DND-41 (cell line): ENCODE measurements at regions not wholly inside any gene's neighbourhood (a gene's known extent, or its start where the extent isn't known, plus 50 kb on each side); places are given as distances from the start of the nearest gene placed in this dataset.

Experiments
- ATAC-seq: fragments of 200-7000 bp; cut with Tn5 transposase; 3 replicates; pipeline ENCODE4 v1.9.1; 2021; ENCODE audit warnings: low read depth; ENCODE audit not compliant: insufficient read depth
- DNase-seq: peaks from one replicate; pipeline ENCODE4 v3.0.0-alpha.2; 2020
- H2AFZ ChIP-seq: 2 replicates; pipeline ENCODE4 v1.6.0; 2012; ENCODE audit warnings: low read depth, low read length
- H3K27ac ChIP-seq: 2 replicates; pipeline ENCODE4 v1.5.1; 2012; ENCODE audit warnings: low read length, inconsistent platforms
- H3K27me3 ChIP-seq: fragments of 200-600 bp; sonication (generic); 2 replicates; pipeline ENCODE4 v1.6.0; 2012; ENCODE audit warnings: low read length, mild to moderate bottlenecking, inconsistent platforms; ENCODE audit not compliant: insufficient read depth, poor library complexity
- H3K36me3 ChIP-seq: 2 replicates; pipeline ENCODE4 v1.5.1; 2012; ENCODE audit warnings: low read length, inconsistent platforms; ENCODE audit not compliant: insufficient read depth
- H3K4me1 ChIP-seq: 2 replicates; pipeline ENCODE4 v1.5.1; 2012; ENCODE audit warnings: mild to moderate bottlenecking, low read length; ENCODE audit not compliant: insufficient read depth
- H3K4me2 ChIP-seq: 2 replicates; pipeline ENCODE4 v1.6.0; 2012; ENCODE audit warnings: mild to moderate bottlenecking, moderate library complexity, low read length, inconsistent platforms; ENCODE audit not compliant: insufficient read depth
- H3K4me3 ChIP-seq, 2 experiments: fragments of 200-600 bp in 1 of 2; shearing (Covaris generic) in 1 of 2; 2 replicates each; pipeline ENCODE4 v1.5.1; 2012 to 2016; ENCODE audit warnings: inconsistent platforms in 2 of 2, low read length in 2 of 2, mild to moderate bottlenecking in 2 of 2, low read depth in 1 of 2, moderate library complexity in 1 of 2
- H3K79me2 ChIP-seq: 2 replicates; pipeline ENCODE4 v1.6.0; 2012; ENCODE audit warnings: low read length, inconsistent platforms; ENCODE audit not compliant: insufficient read depth
- H3K9ac ChIP-seq: 2 replicates; pipeline ENCODE4 v1.6.0; 2012; ENCODE audit warnings: low read depth, mild to moderate bottlenecking, inconsistent platforms, low read length, moderate library complexity
- H3K9me3 ChIP-seq: 2 replicates; pipeline ENCODE4 v1.5.1; 2012; ENCODE audit warnings: low read length, moderate library complexity, mild to moderate bottlenecking, inconsistent platforms; ENCODE audit not compliant: insufficient read depth, severe bottlenecking
- H4K20me1 ChIP-seq: 2 replicates; pipeline ENCODE4 v1.6.0; 2012; ENCODE audit warnings: low read length; ENCODE audit not compliant: insufficient read depth
- CTCF ChIP-seq: IDR thresholded peaks from 2 replicates; pipeline ENCODE4 v1.5.1; 2012; ENCODE audit warnings: borderline replicate concordance, low read length, moderate library complexity, mild to moderate bottlenecking; ENCODE audit not compliant: poor library complexity, severe bottlenecking; ENCODE audit errors: extremely low read depth
- EZH2 ChIP-seq: IDR thresholded peaks from 3 replicates; pipeline ENCODE4 v1.6.1; 2012; ENCODE audit warnings: borderline replicate concordance, low read depth, mild to moderate bottlenecking, moderate library complexity, low read length, inconsistent platforms; ENCODE audit not compliant: severe bottlenecking

- TF ChIP-seq EZH2: no peak
- no peak for TF ChIP-seq CTCF
- no peak overlapping the region for H3K4me3 ChIP-seq
- no peak overlapping the region for H3K9ac ChIP-seq
- ATAC-seq (no peak), DNase-seq (no peak)
- no peaks in the 10 kb centered on the region for H3K4me1 ChIP-seq
- H3K4me2 ChIP-seq: no peak overlapping the region
- no peak overlapping the region for H3K27ac ChIP-seq
- no peaks in the 10 kb centered on the region for H4K20me1 ChIP-seq
- no peak overlapping the region for H2AFZ ChIP-seq
- H3K9me3 ChIP-seq: peaks cover 4% of the 10 kb centered on the region
- no peaks in the 10 kb centered on the region for H3K79me2 ChIP-seq
- H3K36me3 ChIP-seq: no peaks in the 10 kb centered on the region
- no peaks in the 10 kb centered on the region for H3K27me3 ChIP-seq
Measured at GRCh38 chr16:79856581-79856980, 256.0 kb upstream of the MAF start.

GRCh38 chr16:79850348-79850747 is 249.8 kb upstream of the MAF start:
- Histone ChIP-seq H3K27ac (no peak overlapping the region), H3K36me3 (no peaks in the 10 kb centered on the region), H2AFZ (no peak overlapping the region), H3K9ac (no peak overlapping the region), H3K79me2 (no peaks in the 10 kb centered on the region), H3K9me3 (peaks cover under 1% of the 10 kb centered on the region), H3K4me2 (no peak overlapping the region), H3K4me3 (no peak overlapping the region), H3K4me1 (peaks cover 10% of the 10 kb centered on the region), H4K20me1 (no peaks in the 10 kb centered on the region), H3K27me3 (no peaks in the 10 kb centered on the region)
- DNase-seq (no peak), ATAC-seq (no peak)
- TF ChIP-seq CTCF (no peak), EZH2 (no peak)

DNA sequence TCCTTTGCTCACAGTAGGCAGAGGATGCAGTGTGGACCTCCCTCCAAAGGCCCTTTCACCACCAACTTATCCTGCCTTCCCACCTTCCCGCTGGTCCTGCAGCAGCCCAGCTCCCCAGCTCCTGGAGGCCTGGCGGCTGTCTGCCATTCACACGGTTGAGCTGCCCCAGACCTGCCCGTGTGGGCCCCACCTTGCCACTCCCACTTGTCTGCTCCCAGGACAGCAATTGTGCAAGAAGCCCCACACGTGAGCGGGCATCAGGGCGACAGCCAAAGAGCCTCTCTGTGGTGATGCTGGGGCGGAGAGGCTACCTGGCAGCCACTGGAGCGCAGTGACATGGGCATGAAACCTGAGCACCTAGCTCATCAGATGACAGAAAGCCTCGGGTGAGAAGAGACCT is 248.6 kb upstream of the MAF start:
- H3K9me3 ChIP-seq: no peaks in the 10 kb centered on the region

More for the DNA sequence above, 248.6 kb upstream of the MAF start:
- H4K20me1 ChIP-seq: no peaks in the 10 kb centered on the region
- ATAC-seq: no peak
- no peak overlapping the region for H3K9ac ChIP-seq
- H3K4me3 ChIP-seq: no peak overlapping the region
- H3K27ac ChIP-seq: no peak overlapping the region
- H3K36me3 ChIP-seq: no peaks in the 10 kb centered on the region
- H3K4me1 ChIP-seq: peaks cover 20% of the 10 kb centered on the region
- DNase-seq: no peak
- TF ChIP-seq EZH2 (no peak), CTCF (no peak)
- no peak overlapping the region for H2AFZ ChIP-seq
- H3K79me2 ChIP-seq: no peaks in the 10 kb centered on the region
- no peak overlapping the region for H3K4me2 ChIP-seq
- no peaks in the 10 kb centered on the region for H3K27me3 ChIP-seq
